ENCODE measurements at regions not wholly inside any gene's neighbourhood (a gene's known extent, or its start where the extent isn't known, plus 50 kb on each side); places are given as distances from the start of the nearest gene placed in this dataset.
"Not testable (repeated sequence)": the region's sequence is repeated elsewhere in the genome, so short reads cannot be mapped to it uniquely, and the experiment has no call there.

GRCh38 chr7:57789130-57789529, 339.2 kb downstream of the ZNF716 start:
- no peak for TF ChIP-seq CTCF (conservative IDR thresholded peaks at IDR 0.05; ENCODE audit: low read depth)
- ChIA-PET POLR2A (ENCODE audit: low non-redundant PET) (no interaction called here), CTCF (no interaction called here)
- no peak for DNase-seq (ENCODE audit: low spot score)
- H3K27ac ChIP-seq, result no peak overlapping the region

- CTCF ChIA-PET, result no interaction called here
- H3K27ac ChIP-seq, result no peak overlapping the region
- POLR2A ChIA-PET (ENCODE audit: low non-redundant PET), result no interaction called here
- DNase-seq (ENCODE audit: low spot score), result no peak
- TF ChIP-seq CTCF (conservative IDR thresholded peaks at IDR 0.05; ENCODE audit: low read depth), result no peak
Measured at GRCh38 chr7:57819491-57819981, 369.6 kb downstream of the ZNF716 start.

- CTCF ChIA-PET, result no interaction called here
Measured at GRCh38 chr7:57820477-57820876, 370.5 kb downstream of the ZNF716 start.

GRCh38 chr7:57821438-57822382, 371.7 kb downstream of the ZNF716 start:
- POLR2A ChIA-PET (ENCODE audit: low non-redundant PET), result no interaction called here
- no peak for TF ChIP-seq CTCF (conservative IDR thresholded peaks at IDR 0.05; ENCODE audit: low read depth)
- DNase-seq (ENCODE audit: low spot score), result no peak

More at GRCh38 chr7:57820477-57820876, 370.5 kb downstream of the ZNF716 start:
- POLR2A ChIA-PET (ENCODE audit: low non-redundant PET), result no interaction called here
- no peak for DNase-seq (ENCODE audit: low spot score)
- H3K27ac ChIP-seq, result no peak overlapping the region
- no peak for TF ChIP-seq CTCF (conservative IDR thresholded peaks at IDR 0.05; ENCODE audit: low read depth)

GRCh38 chr7:57826548-57826947, 376.6 kb downstream of the ZNF716 start:
- CTCF ChIA-PET; POLR2A ChIA-PET (ENCODE audit: low non-redundant PET): not testable (repeated sequence)

More at GRCh38 chr7:57821438-57822382, 371.7 kb downstream of the ZNF716 start:
- H3K27ac ChIP-seq, result no peak overlapping the region
- CTCF ChIA-PET, result no interaction called here

GRCh38 chr7:57835161-57835560, 385.2 kb downstream of the ZNF716 start:
- H3K27ac ChIP-seq; CTCF ChIA-PET; POLR2A ChIA-PET (ENCODE audit: low non-redundant PET); DNase-seq (ENCODE audit: low spot score): not testable (repeated sequence)

More at GRCh38 chr7:57826548-57826947, 376.6 kb downstream of the ZNF716 start:
- H3K27ac ChIP-seq; DNase-seq (ENCODE audit: low spot score): not testable (repeated sequence)

- POLR2A ChIA-PET (ENCODE audit: low non-redundant PET); H3K27ac ChIP-seq; CTCF ChIA-PET; DNase-seq (ENCODE audit: low spot score): not testable (repeated sequence)
Measured at GRCh38 chr7:57839152-57839551, 389.2 kb downstream of the ZNF716 start.

GRCh38 chr7:57867884-57868701, 418.1 kb downstream of the ZNF716 start:
- CTCF ChIA-PET, result no interaction called here

More at GRCh38 chr7:57867884-57868701, 418.1 kb downstream of the ZNF716 start:
- peak; percentile 0 for DNase-seq (ENCODE audit: low spot score)
- no peak overlapping the region for H3K27ac ChIP-seq
- POLR2A ChIA-PET (ENCODE audit: low non-redundant PET), result no interaction called here
- TF ChIP-seq CTCF (conservative IDR thresholded peaks at IDR 0.05; ENCODE audit: low read depth), result no peak
